ENCODE measurements at regions not wholly inside any gene's neighbourhood (a gene's known extent, or its start where the extent isn't known, plus 50 kb on each side); places are given as distances from the start of the nearest gene placed in this dataset.

GRCh38 chr15:77846986-77847385, 214.3 kb upstream of the LINGO1 start:
- Histone ChIP-seq H3K79me2 (ENCODE audit: insufficient read depth, low read length) (no peaks in the 10 kb centered on the region), H3K9me3 (ENCODE audit: low read length) (no peaks in the 10 kb centered on the region), H3K4me1 (ENCODE audit: insufficient read depth, low read length) (no peaks in the 10 kb centered on the region), H4K20me1 (ENCODE audit: insufficient read depth, low read length) (no peaks in the 10 kb centered on the region), H3K27ac (ENCODE audit: extremely low read length, insufficient read depth, low read length) (no peak overlapping the region), H3K4me3 (replicated peaks in 1 of 3; ENCODE audit: insufficient read depth in 1 of 3, low read depth in 2 of 3, low read length in 3 of 3) (no peak overlapping the region), H3K9ac (ENCODE audit: insufficient read depth, low read depth, low read length) (no peak overlapping the region), H2AFZ (ENCODE audit: low read length) (no peak overlapping the region), H3K27me3 (ENCODE audit: control insufficient read depth in 1 of 2, insufficient read depth in 2 of 2, low read length in 2 of 2) (peaks cover 0 to 9% of the 10 kb centered on the region in 2 experiments; a peak in 2 of 5 replicates), H3K36me3 (replicated peaks in 1 of 2; ENCODE audit: control insufficient read depth in 1 of 2, insufficient read depth in 2 of 2, low read length in 2 of 2) (no peaks in the 10 kb centered on the region), H3K4me2 (ENCODE audit: low read depth, low read length) (no peak overlapping the region)
- intact Hi-C loops (cut with micrococcal nuclease; ENCODE audit: unreplicated experiment) = no loop called here
- no TSS peak for BruUV-seq (replicated peaks)
- no peak for FAIRE-seq
- ChIA-PET POLR2A (no interaction called here), CTCF (ENCODE audit: low intra/inter-chr PET ratio, low total read pairs) (no interaction called here)
- DNase-seq (ENCODE audit: low spot score) = no peak
- WGBS (ENCODE audit: low lambda C conversion rate) = 11% methylated on average over 2 of the region's 2 CpGs
- ATAC-seq = no peak
- in situ Hi-C loops (cut with HindIII; ENCODE audit: extremely low pct_ligation_motif_present, low pct_unique_long_range_greater_than_20kb) = no loop called here
- no peak for TF ChIP-seq DPF2 (CRISPR knock-in tag; IDR thresholded peaks at IDR 0.05; ENCODE audit: borderline replicate concordance, low read depth)
- TF ChIP-seq CSRNP2 (CRISPR knock-in tag; conservative IDR thresholded peaks at IDR 0.05; ENCODE audit: low read depth) = no peak
- TF ChIP-seq MXI1 (IDR thresholded peaks at IDR 0.05; ENCODE audit: borderline replicate concordance, low read depth, low read length) = no peak
- no peak for TF ChIP-seq SKI (IDR thresholded peaks at IDR 0.05; ENCODE audit: partially characterized antibody)
- no peak for TF ChIP-seq SRF (IDR thresholded peaks at IDR 0.05; ENCODE audit: low read depth, low read length)
- TF ChIP-seq CENPX (CRISPR knock-in tag; IDR thresholded peaks at IDR 0.05) = no peak
- TF ChIP-seq, protein P1, sequence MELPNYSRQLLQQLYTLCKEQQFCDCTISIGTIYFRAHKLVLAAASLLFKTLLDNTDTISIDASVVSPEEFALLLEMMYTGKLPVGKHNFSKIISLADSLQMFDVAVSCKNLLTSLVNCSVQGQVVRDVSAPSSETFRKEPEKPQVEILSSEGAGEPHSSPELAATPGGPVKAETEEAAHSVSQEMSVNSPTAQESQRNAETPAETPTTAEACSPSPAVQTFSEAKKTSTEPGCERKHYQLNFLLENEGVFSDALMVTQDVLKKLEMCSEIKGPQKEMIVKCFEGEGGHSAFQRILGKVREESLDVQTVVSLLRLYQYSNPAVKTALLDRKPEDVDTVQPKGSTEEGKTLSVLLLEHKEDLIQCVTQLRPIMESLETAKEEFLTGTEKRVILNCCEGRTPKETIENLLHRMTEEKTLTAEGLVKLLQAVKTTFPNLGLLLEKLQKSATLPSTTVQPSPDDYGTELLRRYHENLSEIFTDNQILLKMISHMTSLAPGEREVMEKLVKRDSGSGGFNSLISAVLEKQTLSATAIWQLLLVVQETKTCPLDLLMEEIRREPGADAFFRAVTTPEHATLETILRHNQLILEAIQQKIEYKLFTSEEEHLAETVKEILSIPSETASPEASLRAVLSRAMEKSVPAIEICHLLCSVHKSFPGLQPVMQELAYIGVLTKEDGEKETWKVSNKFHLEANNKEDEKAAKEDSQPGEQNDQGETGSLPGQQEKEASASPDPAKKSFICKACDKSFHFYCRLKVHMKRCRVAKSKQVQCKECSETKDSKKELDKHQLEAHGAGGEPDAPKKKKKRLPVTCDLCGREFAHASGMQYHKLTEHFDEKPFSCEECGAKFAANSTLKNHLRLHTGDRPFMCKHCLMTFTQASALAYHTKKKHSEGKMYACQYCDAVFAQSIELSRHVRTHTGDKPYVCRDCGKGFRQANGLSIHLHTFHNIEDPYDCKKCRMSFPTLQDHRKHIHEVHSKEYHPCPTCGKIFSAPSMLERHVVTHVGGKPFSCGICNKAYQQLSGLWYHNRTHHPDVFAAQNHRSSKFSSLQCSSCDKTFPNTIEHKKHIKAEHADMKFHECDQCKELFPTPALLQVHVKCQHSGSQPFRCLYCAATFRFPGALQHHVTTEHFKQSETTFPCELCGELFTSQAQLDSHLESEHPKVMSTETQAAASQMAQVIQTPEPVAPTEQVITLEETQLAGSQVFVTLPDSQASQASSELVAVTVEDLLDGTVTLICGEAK (IDR thresholded peaks at IDR 0.05) = no peak
- TF ChIP-seq, protein P1 (CRISPR knock-in tag; IDR thresholded peaks at IDR 0.05) = no peak
- no peak for TF ChIP-seq BHLHE40 (IDR thresholded peaks at IDR 0.05; ENCODE audit: low read length)
- TF ChIP-seq TOE1 (CRISPR knock-in tag; IDR thresholded peaks at IDR 0.05) = no peak
- TF ChIP-seq ZNF567 (CRISPR knock-in tag; IDR thresholded peaks at IDR 0.05; ENCODE audit: borderline replicate concordance) = no peak
